WTC11 (cell line): ENCODE measurements at regions not wholly inside any gene's neighbourhood (a gene's known extent, or its start where the extent isn't known, plus 50 kb on each side); places are given as distances from the start of the nearest gene placed in this dataset.

ENCODE experiments used
- ATAC-seq: fragments of 200-7000 bp; cut with Tn5 transposase; 2 replicates; pipeline ENCODE4 v1.10.0; 2021; ENCODE audit warnings: mild to moderate bottlenecking, moderate library complexity
- CTCF ChIA-PET: fragments of 300-600 bp; sonication (Branson Sonifier 250); formaldehyde crosslinking; loops from one replicate; lab custom pipeline; 2021; ENCODE audit warnings: antibody characterized with exemption; lab: Charles Lee
- POLR2A ChIA-PET: fragments of 350-600 bp; sonication (Branson Sonifier 250); formaldehyde crosslinking; loops from one replicate; lab custom pipeline; 2021; ENCODE audit warnings: antibody characterized with exemption; lab: Charles Lee
- DNase-seq: peaks from one replicate; pipeline ENCODE4 v3.0.0; 2021; ENCODE audit warnings: low spot score
- H3K27ac Mint-ChIP-seq: 2 replicates; pipeline ENCODE4 v1.8.0; 2021; ENCODE audit warnings: mixed read lengths
- H3K27me3 Mint-ChIP-seq: 2 replicates; pipeline ENCODE4 v1.8.0; 2021; ENCODE audit warnings: low read depth, mild to moderate bottlenecking, moderate library complexity, mixed read lengths
- H3K36me3 Mint-ChIP-seq: 2 replicates; pipeline ENCODE4 v1.8.0; 2021; ENCODE audit warnings: mixed read lengths
- H3K4me1 Mint-ChIP-seq: 2 replicates; pipeline ENCODE4 v1.8.0; 2022; ENCODE audit warnings: mixed read lengths
- H3K4me3 Mint-ChIP-seq: 2 replicates; pipeline ENCODE4 v1.8.0; 2021; ENCODE audit warnings: mild to moderate bottlenecking, moderate library complexity, mixed read lengths
- H3K9me3 Mint-ChIP-seq: 2 replicates; pipeline ENCODE4 v1.8.0; 2021; ENCODE audit warnings: mixed read lengths
- ATF1 ChIP-seq: sonication (generic); formaldehyde crosslinking; IDR thresholded peaks from 2 replicates; pipeline ENCODE4 v1.8.1; 2023; ENCODE audit warnings: mild to moderate bottlenecking, moderate library complexity, missing genetic modification reagents
- CREM ChIP-seq: sonication (generic); formaldehyde crosslinking; IDR thresholded peaks from 2 replicates; pipeline ENCODE4 v1.8.1; 2022; ENCODE audit warnings: mild to moderate bottlenecking, missing genetic modification reagents, moderate library complexity
- GTF2I ChIP-seq: fragments of 250-450 bp; sonication (Bioruptor Pico); conservative IDR thresholded peaks from 2 replicates; pipeline ENCODE4 v1.4.0; 2021; ENCODE audit warnings: mild to moderate bottlenecking
- IRF2 ChIP-seq: sonication (generic); formaldehyde crosslinking; IDR thresholded peaks from 2 replicates; pipeline ENCODE4 v1.8.0; 2022; ENCODE audit warnings: low read depth, missing genetic modification reagents, borderline replicate concordance
- KAT7 ChIP-seq: sonication (generic); formaldehyde crosslinking; IDR thresholded peaks from 2 replicates; pipeline ENCODE4 v1.8.1; 2023; ENCODE audit warnings: missing genetic modification reagents, mild to moderate bottlenecking, borderline replicate concordance
- NFYB ChIP-seq: sonication (generic); formaldehyde crosslinking; conservative IDR thresholded peaks from 2 replicates; pipeline ENCODE4 v1.8.0; 2022; ENCODE audit warnings: low read depth, missing genetic modification reagents
- NR1H2 ChIP-seq: sonication (generic); formaldehyde crosslinking; IDR thresholded peaks from 2 replicates; pipeline ENCODE4 v1.9.0; 2021; ENCODE audit warnings: mild to moderate bottlenecking, moderate library complexity, missing genetic modification reagents
- NR2C2 ChIP-seq: sonication (generic); formaldehyde crosslinking; IDR thresholded peaks from 2 replicates; pipeline ENCODE4 v1.8.0; 2022; ENCODE audit warnings: mild to moderate bottlenecking, missing genetic modification reagents
- NR3C1 ChIP-seq: sonication (generic); formaldehyde crosslinking; conservative IDR thresholded peaks from 2 replicates; pipeline ENCODE4 v1.8.1; 2023; ENCODE audit warnings: low read depth, mild to moderate bottlenecking, missing genetic modification reagents
- RORB ChIP-seq: fragments of 250-450 bp; sonication (Bioruptor Pico); IDR thresholded peaks from 2 replicates; pipeline ENCODE4 v1.9.0; 2021; ENCODE audit warnings: mild to moderate bottlenecking
- TP53 ChIP-seq: sonication (generic); formaldehyde crosslinking; IDR thresholded peaks from 2 replicates; pipeline ENCODE4 v1.8.1; 2023; ENCODE audit warnings: mild to moderate bottlenecking, missing genetic modification reagents
- ZBTB21 ChIP-seq: sonication (generic); formaldehyde crosslinking; IDR thresholded peaks from 2 replicates; pipeline ENCODE4 v1.8.1; 2023; ENCODE audit warnings: mild to moderate bottlenecking, missing genetic modification reagents, borderline replicate concordance
- ZNF138 ChIP-seq: sonication (generic); formaldehyde crosslinking; conservative IDR thresholded peaks from 2 replicates; pipeline ENCODE4 v1.8.1; 2022; ENCODE audit warnings: mild to moderate bottlenecking, moderate library complexity, missing genetic modification reagents
- ZNF263 ChIP-seq: sonication (generic); formaldehyde crosslinking; IDR thresholded peaks from 2 replicates; pipeline ENCODE4 v1.8.1; 2022; ENCODE audit warnings: low read depth, mild to moderate bottlenecking, moderate library complexity, missing genetic modification reagents
- ZNF416 ChIP-seq: fragments of 250-450 bp; sonication (Bioruptor Pico); IDR thresholded peaks from 2 replicates; pipeline ENCODE4 v1.9.0; 2021; ENCODE audit warnings: mild to moderate bottlenecking, inconsistent platforms
- ZNF671 ChIP-seq: fragments of 250-450 bp; sonication (Bioruptor Pico); IDR thresholded peaks from 2 replicates; pipeline ENCODE4 v1.8.0; 2021; ENCODE audit warnings: mild to moderate bottlenecking
- TF ChIP-seq, protein P1 (sequence below): fragments of 250-450 bp; sonication (Bioruptor Pico); conservative IDR thresholded peaks from 2 replicates; pipeline ENCODE4 v1.9.0; 2021; ENCODE audit warnings: mild to moderate bottlenecking
- TF ChIP-seq, protein P2 (sequence below): sonication (generic); formaldehyde crosslinking; IDR thresholded peaks from 2 replicates; pipeline ENCODE4 v1.8.1; 2023; ENCODE audit warnings: mild to moderate bottlenecking, missing genetic modification reagents, borderline replicate concordance
- TF ChIP-seq, protein P3 (sequence below): sonication (generic); formaldehyde crosslinking; IDR thresholded peaks from 2 replicates; pipeline ENCODE4 v1.8.1; 2023; ENCODE audit warnings: mild to moderate bottlenecking, moderate library complexity, missing genetic modification reagents
- TF ChIP-seq, protein P4 (sequence below): sonication (generic); formaldehyde crosslinking; IDR thresholded peaks from 2 replicates; pipeline ENCODE4 v1.8.0; 2023; ENCODE audit warnings: missing genetic modification reagents
- TF ChIP-seq, protein P5 (sequence below): fragments of 250-450 bp; sonication (Bioruptor Pico); IDR thresholded peaks from 2 replicates; pipeline ENCODE4 v1.9.0; 2021; ENCODE audit warnings: moderate library complexity, mild to moderate bottlenecking, inconsistent platforms, borderline replicate concordance

DNA sequence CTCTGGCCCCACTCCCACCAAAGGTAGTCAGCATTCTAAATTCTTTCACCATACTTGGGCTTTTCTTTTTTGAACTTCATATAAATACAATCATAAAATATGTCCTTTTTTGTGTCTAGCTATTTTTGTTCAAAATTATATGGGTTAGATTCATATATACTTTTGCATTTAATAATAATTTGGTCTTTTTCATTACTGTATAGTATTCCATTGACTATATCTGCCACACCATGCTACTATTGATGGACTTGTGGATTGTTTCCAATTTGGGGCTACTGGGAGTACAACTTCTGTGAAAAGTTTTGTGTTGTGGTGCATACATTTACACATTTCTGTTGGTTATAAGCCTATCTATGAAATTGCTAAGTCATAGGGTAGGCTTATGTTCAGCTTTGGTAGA is 85.7 kb downstream of the GLUL start (continued):
- TF ChIP-seq, protein P1, sequence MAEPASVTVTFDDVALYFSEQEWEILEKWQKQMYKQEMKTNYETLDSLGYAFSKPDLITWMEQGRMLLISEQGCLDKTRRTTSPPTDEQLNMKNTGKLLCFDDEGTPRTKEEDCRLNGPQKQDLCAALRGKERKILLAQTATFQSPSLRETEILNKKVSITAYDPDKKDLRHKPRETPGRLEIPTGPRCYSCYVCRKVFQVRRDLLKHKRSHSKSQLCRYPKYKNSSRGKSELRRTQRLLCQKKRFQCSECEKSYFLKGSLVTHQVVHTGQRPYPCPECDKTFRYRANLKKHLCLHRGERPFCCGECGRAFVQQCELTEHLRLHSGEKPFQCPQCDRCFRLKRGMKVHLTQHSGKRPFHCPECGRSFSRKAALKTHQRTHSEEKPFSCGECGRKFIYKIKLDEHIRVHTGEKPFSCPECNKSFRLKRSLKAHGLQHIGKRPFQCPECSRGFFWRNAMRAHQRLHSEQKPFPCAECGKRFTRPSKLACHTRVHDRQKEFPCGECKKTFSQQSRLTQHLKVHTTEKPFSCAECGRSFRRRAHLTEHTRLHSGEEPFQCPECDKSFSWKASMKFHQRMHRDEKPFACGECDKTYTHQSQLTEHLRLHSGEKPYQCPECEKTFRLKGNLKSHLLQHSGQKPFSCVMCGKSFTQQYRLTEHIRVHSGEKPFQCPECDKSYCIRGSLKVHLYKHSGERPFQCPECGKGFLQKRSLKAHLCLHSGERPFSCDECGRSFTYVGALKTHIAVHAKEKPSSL (CRISPR knock-in tag), result no peak
- TF ChIP-seq ZNF671 (CRISPR knock-in tag), result no peak
- TF ChIP-seq, all 79 proteins: peak for 0

DNA sequence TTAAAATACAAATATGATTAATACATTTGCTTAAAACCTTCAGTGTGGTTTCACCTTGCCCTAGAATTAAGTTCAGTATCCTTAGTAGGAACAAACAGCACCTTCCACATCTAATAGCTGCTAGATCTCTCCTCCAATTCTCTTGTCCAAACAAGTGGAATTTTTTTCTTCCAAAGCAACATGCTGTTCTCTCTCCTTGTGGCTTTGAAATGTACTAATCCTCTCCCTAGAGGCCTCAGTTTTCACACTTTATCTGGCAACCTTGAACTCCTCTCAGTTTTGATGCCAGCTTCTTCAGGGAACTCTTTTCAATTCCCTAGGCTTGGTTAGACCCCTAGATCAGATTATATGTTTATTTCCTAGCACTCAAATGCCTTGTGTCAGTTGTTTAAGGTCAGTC is 87.0 kb downstream of the GLUL start:
- CTCF ChIA-PET, result interaction anchor here (0.9 to 1.0 kb wide), 2 partner anchors 107 to 224 kb away, joined by 3 read pairs; no protein-coding TSS in a partner anchor
- Mint-ChIP-seq H3K27me3 (no peaks in the 10 kb centered on the region), H3K4me3 (no peak overlapping the region), H3K9me3 (peaks cover 11% of the 10 kb centered on the region; the same call in 1 of the 2 replicates), H3K36me3 (no peaks in the 10 kb centered on the region), H3K27ac (no peak overlapping the region), H3K4me1 (peaks cover 14% of the 10 kb centered on the region)
- POLR2A ChIA-PET, result no interaction called here
- no peak for DNase-seq
- ATAC-seq, result no peak
- TF ChIP-seq, protein P2, sequence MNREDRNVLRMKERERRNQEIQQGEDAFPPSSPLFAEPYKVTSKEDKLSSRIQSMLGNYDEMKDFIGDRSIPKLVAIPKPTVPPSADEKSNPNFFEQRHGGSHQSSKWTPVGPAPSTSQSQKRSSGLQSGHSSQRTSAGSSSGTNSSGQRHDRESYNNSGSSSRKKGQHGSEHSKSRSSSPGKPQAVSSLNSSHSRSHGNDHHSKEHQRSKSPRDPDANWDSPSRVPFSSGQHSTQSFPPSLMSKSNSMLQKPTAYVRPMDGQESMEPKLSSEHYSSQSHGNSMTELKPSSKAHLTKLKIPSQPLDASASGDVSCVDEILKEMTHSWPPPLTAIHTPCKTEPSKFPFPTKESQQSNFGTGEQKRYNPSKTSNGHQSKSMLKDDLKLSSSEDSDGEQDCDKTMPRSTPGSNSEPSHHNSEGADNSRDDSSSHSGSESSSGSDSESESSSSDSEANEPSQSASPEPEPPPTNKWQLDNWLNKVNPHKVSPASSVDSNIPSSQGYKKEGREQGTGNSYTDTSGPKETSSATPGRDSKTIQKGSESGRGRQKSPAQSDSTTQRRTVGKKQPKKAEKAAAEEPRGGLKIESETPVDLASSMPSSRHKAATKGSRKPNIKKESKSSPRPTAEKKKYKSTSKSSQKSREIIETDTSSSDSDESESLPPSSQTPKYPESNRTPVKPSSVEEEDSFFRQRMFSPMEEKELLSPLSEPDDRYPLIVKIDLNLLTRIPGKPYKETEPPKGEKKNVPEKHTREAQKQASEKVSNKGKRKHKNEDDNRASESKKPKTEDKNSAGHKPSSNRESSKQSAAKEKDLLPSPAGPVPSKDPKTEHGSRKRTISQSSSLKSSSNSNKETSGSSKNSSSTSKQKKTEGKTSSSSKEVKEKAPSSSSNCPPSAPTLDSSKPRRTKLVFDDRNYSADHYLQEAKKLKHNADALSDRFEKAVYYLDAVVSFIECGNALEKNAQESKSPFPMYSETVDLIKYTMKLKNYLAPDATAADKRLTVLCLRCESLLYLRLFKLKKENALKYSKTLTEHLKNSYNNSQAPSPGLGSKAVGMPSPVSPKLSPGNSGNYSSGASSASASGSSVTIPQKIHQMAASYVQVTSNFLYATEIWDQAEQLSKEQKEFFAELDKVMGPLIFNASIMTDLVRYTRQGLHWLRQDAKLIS (CRISPR knock-in tag), result no peak

DNA sequence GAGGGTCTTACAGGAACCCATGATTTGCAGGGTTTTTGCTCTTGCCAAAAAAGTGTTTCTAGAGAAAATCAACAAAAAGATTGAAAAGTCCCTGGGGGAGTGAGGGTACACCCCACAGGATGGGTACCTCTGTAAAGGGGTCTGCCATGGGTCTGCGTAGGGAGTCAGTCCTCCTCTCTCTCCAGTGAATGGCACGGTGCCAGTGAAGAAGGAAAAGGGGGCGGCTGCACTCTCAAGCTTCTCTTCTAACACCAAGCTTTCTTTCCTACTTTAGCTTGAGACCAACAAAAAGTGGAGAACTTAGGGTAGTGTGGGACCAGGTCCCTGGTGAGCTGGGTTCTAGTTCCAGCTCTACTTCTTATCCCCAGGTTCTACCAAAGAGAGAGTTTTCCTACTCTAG is 87.4 kb downstream of the GLUL start:
- no peak for TF ChIP-seq RORB
- no peak for TF ChIP-seq ZBTB21 (CRISPR knock-in tag)
- TF ChIP-seq TP53 (CRISPR knock-in tag), result no peak
- TF ChIP-seq, protein P3, sequence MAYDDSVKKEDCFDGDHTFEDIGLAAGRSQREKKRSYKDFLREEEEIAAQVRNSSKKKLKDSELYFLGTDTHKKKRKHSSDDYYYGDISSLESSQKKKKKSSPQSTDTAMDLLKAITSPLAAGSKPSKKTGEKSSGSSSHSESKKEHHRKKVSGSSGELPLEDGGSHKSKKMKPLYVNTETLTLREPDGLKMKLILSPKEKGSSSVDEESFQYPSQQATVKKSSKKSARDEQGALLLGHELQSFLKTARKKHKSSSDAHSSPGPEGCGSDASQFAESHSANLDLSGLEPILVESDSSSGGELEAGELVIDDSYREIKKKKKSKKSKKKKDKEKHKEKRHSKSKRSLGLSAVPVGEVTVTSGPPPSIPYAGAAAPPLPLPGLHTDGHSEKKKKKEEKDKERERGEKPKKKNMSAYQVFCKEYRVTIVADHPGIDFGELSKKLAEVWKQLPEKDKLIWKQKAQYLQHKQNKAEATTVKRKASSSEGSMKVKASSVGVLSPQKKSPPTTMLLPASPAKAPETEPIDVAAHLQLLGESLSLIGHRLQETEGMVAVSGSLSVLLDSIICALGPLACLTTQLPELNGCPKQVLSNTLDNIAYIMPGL (CRISPR knock-in tag), result no peak
- TF ChIP-seq NR3C1 (CRISPR knock-in tag), result no peak
- TF ChIP-seq ZNF416 (CRISPR knock-in tag), result no peak
- no peak for TF ChIP-seq CREM (CRISPR knock-in tag)
- TF ChIP-seq, protein P4, sequence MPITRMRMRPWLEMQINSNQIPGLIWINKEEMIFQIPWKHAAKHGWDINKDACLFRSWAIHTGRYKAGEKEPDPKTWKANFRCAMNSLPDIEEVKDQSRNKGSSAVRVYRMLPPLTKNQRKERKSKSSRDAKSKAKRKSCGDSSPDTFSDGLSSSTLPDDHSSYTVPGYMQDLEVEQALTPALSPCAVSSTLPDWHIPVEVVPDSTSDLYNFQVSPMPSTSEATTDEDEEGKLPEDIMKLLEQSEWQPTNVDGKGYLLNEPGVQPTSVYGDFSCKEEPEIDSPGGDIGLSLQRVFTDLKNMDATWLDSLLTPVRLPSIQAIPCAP (CRISPR knock-in tag), result no peak
- TF ChIP-seq NFYB (CRISPR knock-in tag), result no peak
- TF ChIP-seq, protein P1 (CRISPR knock-in tag), result no peak
- TF ChIP-seq, protein P5, sequence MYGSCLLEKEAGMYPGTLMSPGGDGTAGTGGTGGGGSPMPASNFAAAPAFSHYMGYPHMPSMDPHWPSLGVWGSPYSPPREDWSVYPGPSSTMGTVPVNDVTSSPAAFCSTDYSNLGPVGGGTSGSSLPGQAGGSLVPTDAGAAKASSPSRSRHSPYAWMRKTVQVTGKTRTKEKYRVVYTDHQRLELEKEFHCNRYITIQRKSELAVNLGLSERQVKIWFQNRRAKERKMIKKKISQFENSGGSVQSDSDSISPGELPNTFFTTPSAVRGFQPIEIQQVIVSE (CRISPR knock-in tag), result no peak
- TF ChIP-seq NR1H2 (CRISPR knock-in tag), result no peak
- TF ChIP-seq NR2C2 (CRISPR knock-in tag), result no peak
- TF ChIP-seq GTF2I (CRISPR knock-in tag), result no peak
- TF ChIP-seq ZNF263 (CRISPR knock-in tag), result no peak
- TF ChIP-seq ATF1 (CRISPR knock-in tag), result no peak
- no peak for TF ChIP-seq IRF2 (CRISPR knock-in tag)
- no peak for TF ChIP-seq KAT7 (CRISPR knock-in tag)
- no peak for TF ChIP-seq ZNF138 (CRISPR knock-in tag)
- H3K27me3 Mint-ChIP-seq, result no peaks in the 10 kb centered on the region
- DNase-seq (no peak), ATAC-seq (no peak)
- no peak overlapping the region for H3K4me3 Mint-ChIP-seq
- H3K4me1 Mint-ChIP-seq, result peaks cover 14% of the 10 kb centered on the region
- POLR2A ChIA-PET, result no interaction called here
- H3K9me3 Mint-ChIP-seq, result peaks cover 11% of the 10 kb centered on the region; the same call in 1 of the 2 replicates
- CTCF ChIA-PET, result interaction anchor here (1.0 kb wide), 1 partner anchor 107 kb away, joined by 3 read pairs; no protein-coding TSS in a partner anchor
- no peaks in the 10 kb centered on the region for H3K36me3 Mint-ChIP-seq
- no peak overlapping the region for H3K27ac Mint-ChIP-seq
